Liver (tissue), 3 donors: ENCODE measurements at regions not wholly inside any gene's neighbourhood (a gene's known extent, or its start where the extent isn't known, plus 50 kb on each side); places are given as distances from the start of the nearest gene placed in this dataset.

Experiments used
- EGR1 ChIP-seq, 2 donors: IDR thresholded peaks; 2 replicates each; pipeline ENCODE4 v1.6.1; 2016 to 2018; ENCODE audit warnings: antibody characterized with exemption in 2 of 2, low read depth in 2 of 2
- FOXA1 ChIP-seq: IDR thresholded peaks from 2 replicates; pipeline ENCODE4 v1.6.1; 2016; ENCODE audit warnings: antibody characterized with exemption
- GABPA ChIP-seq, 2 donors: IDR thresholded peaks in 1 of 2; conservative IDR thresholded peaks in 1 of 2; 2 replicates each; pipeline ENCODE4 v1.6.1; 2016; ENCODE audit warnings: antibody characterized with exemption in 2 of 2, mild to moderate bottlenecking in 1 of 2, moderate library complexity in 1 of 2
- JUND ChIP-seq, 2 donors: IDR thresholded peaks; 2 replicates each; pipeline ENCODE4 v1.6.1; 2016; ENCODE audit warnings: antibody characterized with exemption in 2 of 2
- NR2F2 ChIP-seq: IDR thresholded peaks from 2 replicates; pipeline ENCODE4 v1.6.1; 2016; ENCODE audit warnings: antibody characterized with exemption
- RAD21 ChIP-seq, 2 donors: IDR thresholded peaks; 2 replicates each; pipeline ENCODE4 v1.6.1; 2016; ENCODE audit warnings: antibody characterized with exemption in 2 of 2, mild to moderate bottlenecking in 2 of 2
- SP1 ChIP-seq: IDR thresholded peaks from 2 replicates; pipeline ENCODE4 v1.6.1; 2018; ENCODE audit warnings: antibody characterized with exemption, mild to moderate bottlenecking
- TAF1 ChIP-seq: conservative IDR thresholded peaks from 2 replicates; pipeline ENCODE4 v1.6.1; 2016; ENCODE audit warnings: antibody characterized with exemption, mild to moderate bottlenecking
- YY1 ChIP-seq: IDR thresholded peaks from 2 replicates; pipeline ENCODE4 v1.6.1; 2016; ENCODE audit warnings: antibody characterized with exemption, mild to moderate bottlenecking
- TF ChIP-seq, protein P1 (sequence below): fragments of 150-350 bp; IDR thresholded peaks from 2 replicates; pipeline ENCODE4 v1.5.1; 2017; ENCODE audit warnings: improper control_type of control experiment, low read depth, low read length; ENCODE audit not compliant: missing input control
- TF ChIP-seq, protein P2 (sequence below): IDR thresholded peaks from 2 replicates; pipeline ENCODE4 v1.6.1; 2016; ENCODE audit warnings: antibody characterized with exemption
- TF ChIP-seq, protein P3 (sequence below): IDR thresholded peaks from 2 replicates; pipeline ENCODE4 v1.6.1; 2016; ENCODE audit warnings: antibody characterized with exemption, mild to moderate bottlenecking
- TF ChIP-seq, protein P4 (sequence below): IDR thresholded peaks from 2 replicates; pipeline ENCODE4 v1.6.1; 2016; ENCODE audit warnings: antibody characterized with exemption
- TF ChIP-seq, protein P5 (sequence below): IDR thresholded peaks from 2 replicates; pipeline ENCODE4 v1.6.1; 2016; ENCODE audit warnings: antibody characterized with exemption
- donor health status: healthy.
- donor health status: healthy.

DNA sequence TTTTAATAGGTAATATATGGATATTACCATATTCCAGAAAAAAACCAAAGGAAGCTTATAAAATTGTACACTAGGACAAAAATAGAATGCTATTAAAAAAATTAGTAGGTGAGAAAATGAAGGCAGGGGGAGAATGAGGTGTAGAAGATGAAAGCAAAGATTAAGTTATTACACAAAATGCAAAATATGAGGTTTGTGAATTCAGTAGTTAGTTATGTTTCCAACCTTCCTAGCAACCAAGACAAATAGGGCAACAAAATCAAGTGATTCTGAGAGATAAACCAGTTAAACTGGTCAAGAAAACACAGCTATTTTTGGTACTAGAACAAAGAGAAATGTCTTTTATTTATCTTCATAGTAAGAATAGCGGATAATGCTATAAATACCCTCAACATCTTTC is 300.0 kb upstream of the RASGEF1B start:
- no peak for TF ChIP-seq RAD21 (IDR thresholded peaks at IDR 0.05)
- TF ChIP-seq GABPA (IDR thresholded peaks at IDR 0.05 in 1 of 2, conservative IDR thresholded peaks at IDR 0.05 in 1 of 2) = no peak
- TF ChIP-seq, protein P1, sequence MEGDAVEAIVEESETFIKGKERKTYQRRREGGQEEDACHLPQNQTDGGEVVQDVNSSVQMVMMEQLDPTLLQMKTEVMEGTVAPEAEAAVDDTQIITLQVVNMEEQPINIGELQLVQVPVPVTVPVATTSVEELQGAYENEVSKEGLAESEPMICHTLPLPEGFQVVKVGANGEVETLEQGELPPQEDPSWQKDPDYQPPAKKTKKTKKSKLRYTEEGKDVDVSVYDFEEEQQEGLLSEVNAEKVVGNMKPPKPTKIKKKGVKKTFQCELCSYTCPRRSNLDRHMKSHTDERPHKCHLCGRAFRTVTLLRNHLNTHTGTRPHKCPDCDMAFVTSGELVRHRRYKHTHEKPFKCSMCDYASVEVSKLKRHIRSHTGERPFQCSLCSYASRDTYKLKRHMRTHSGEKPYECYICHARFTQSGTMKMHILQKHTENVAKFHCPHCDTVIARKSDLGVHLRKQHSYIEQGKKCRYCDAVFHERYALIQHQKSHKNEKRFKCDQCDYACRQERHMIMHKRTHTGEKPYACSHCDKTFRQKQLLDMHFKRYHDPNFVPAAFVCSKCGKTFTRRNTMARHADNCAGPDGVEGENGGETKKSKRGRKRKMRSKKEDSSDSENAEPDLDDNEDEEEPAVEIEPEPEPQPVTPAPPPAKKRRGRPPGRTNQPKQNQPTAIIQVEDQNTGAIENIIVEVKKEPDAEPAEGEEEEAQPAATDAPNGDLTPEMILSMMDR = no peak
- no peak for TF ChIP-seq TAF1
- TF ChIP-seq, protein P2, sequence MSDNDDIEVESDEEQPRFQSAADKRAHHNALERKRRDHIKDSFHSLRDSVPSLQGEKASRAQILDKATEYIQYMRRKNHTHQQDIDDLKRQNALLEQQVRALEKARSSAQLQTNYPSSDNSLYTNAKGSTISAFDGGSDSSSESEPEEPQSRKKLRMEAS = no peak
- TF ChIP-seq JUND (IDR thresholded peaks at IDR 0.05) = no peak
- no peak for TF ChIP-seq EGR1 (IDR thresholded peaks at IDR 0.05; ENCODE audit: low read depth in 2 of 2)
- TF ChIP-seq SP1 = no peak
- TF ChIP-seq, protein P3, sequence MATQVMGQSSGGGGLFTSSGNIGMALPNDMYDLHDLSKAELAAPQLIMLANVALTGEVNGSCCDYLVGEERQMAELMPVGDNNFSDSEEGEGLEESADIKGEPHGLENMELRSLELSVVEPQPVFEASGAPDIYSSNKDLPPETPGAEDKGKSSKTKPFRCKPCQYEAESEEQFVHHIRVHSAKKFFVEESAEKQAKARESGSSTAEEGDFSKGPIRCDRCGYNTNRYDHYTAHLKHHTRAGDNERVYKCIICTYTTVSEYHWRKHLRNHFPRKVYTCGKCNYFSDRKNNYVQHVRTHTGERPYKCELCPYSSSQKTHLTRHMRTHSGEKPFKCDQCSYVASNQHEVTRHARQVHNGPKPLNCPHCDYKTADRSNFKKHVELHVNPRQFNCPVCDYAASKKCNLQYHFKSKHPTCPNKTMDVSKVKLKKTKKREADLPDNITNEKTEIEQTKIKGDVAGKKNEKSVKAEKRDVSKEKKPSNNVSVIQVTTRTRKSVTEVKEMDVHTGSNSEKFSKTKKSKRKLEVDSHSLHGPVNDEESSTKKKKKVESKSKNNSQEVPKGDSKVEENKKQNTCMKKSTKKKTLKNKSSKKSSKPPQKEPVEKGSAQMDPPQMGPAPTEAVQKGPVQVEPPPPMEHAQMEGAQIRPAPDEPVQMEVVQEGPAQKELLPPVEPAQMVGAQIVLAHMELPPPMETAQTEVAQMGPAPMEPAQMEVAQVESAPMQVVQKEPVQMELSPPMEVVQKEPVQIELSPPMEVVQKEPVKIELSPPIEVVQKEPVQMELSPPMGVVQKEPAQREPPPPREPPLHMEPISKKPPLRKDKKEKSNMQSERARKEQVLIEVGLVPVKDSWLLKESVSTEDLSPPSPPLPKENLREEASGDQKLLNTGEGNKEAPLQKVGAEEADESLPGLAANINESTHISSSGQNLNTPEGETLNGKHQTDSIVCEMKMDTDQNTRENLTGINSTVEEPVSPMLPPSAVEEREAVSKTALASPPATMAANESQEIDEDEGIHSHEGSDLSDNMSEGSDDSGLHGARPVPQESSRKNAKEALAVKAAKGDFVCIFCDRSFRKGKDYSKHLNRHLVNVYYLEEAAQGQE = no peak
- TF ChIP-seq, protein P4, sequence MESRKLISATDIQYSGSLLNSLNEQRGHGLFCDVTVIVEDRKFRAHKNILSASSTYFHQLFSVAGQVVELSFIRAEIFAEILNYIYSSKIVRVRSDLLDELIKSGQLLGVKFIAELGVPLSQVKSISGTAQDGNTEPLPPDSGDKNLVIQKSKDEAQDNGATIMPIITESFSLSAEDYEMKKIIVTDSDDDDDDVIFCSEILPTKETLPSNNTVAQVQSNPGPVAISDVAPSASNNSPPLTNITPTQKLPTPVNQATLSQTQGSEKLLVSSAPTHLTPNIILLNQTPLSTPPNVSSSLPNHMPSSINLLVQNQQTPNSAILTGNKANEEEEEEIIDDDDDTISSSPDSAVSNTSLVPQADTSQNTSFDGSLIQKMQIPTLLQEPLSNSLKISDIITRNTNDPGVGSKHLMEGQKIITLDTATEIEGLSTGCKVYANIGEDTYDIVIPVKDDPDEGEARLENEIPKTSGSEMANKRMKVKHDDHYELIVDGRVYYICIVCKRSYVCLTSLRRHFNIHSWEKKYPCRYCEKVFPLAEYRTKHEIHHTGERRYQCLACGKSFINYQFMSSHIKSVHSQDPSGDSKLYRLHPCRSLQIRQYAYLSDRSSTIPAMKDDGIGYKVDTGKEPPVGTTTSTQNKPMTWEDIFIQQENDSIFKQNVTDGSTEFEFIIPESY = no peak
- TF ChIP-seq YY1 = no peak
- TF ChIP-seq, protein P5, sequence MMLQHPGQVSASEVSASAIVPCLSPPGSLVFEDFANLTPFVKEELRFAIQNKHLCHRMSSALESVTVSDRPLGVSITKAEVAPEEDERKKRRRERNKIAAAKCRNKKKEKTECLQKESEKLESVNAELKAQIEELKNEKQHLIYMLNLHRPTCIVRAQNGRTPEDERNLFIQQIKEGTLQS = no peak
- no peak for TF ChIP-seq FOXA1
- no peak for TF ChIP-seq NR2F2
